Renal cortex interstitium (tissue), 11 donors: ENCODE measurements at regions not wholly inside any gene's neighbourhood (a gene's known extent, or its start where the extent isn't known, plus 50 kb on each side); places are given as distances from the start of the nearest gene placed in this dataset.
A peak's percentile ranks its signal among the peaks of the same experiment; 100 is the strongest.

Experiments
- DNase-seq, 11 donors: peaks; one replicate each; pipeline ENCODE4 v3.0.0-alpha.2; 2013; ENCODE audit warnings: low read depth in 9 of 11, low spot score in 4 of 11; ENCODE audit errors: extremely low read depth in 1 of 11

DNA sequence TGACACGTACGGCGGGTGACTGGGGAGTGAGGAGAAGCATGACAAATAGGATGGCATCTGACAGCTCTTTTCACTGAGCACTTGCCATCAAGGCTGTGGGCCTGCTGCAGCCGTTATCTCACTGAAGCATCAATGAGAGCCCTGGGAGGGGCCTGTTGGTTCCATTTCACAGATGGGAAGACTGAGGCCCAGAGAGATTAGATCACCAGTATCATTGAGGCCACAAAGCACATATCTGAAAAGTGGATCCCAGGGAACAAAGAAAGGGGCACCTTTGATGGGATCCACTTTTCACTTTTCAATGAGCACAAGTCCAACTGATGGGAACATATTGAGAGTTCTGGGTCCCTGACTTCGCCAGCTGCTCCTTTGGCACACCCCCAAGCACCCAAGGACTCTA lies 144.4 kb upstream of the LHX1 start:
- DNase-seq: no peak

DNA sequence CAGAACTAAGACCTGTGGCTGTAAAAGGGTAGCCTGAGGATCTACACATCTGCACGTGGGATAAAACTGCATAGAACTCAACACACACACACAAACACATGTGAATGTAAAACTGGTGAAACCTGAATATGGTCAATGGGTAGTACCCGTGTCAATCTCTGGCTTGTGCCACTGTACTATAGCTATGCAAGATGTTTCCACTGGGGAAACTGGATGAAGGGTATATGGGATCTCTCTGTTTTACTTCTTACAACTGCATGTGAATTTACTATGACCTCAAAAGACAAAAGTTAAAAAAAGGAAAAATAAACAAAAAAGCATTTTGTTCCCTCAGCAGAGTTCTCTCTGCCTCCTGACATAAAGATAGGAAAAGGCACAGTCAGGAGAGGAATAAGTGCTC lies 143.3 kb upstream of the LHX1 start:
- no peak for DNase-seq

DNA sequence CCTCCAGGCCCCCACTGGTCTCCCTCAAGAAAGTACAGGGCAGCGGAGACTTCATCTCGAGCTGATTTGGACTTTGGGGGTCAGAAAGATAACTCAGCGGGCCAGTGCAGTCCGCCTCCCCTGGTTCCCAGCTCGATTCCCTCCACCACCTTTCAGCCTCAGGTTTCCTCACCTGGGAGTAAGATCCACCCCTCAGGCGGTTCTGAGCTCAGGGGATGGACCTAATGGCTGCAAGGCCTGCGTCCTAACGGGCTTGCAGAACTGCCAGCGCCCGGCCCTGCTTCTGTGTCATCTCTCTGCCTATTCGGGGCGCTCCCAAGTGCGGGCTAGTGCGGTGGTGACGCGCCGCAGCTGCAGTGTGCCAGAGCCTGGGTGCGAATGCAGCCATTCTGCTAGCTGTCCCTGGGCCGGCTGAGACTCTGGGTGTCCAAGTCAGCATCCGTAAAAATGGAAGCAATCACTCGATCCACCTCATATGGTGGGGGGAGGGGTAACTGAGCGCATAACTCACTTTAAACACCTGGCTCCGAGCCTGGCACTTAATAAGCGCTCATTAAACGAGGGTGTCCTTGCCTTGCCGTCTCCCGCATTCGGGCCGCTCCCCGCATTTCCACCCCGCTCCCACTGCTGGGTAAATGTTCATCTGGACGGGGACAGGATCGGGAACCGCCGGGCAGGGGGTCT lies 129.6 kb upstream of the LHX1 start:
- no peak for DNase-seq

GRCh38 chr17:36808180-36808661 lies 129.1 kb upstream of the LHX1 start:
- DNase-seq: no peak

GRCh38 chr17:36812762-36813161 lies 124.5 kb upstream of the LHX1 start:
- DNase-seq: no peak

- no peak for DNase-seq
Measured at GRCh38 chr17:36813357-36813756, 123.9 kb upstream of the LHX1 start.

- no peak for DNase-seq
Measured at GRCh38 chr17:36813957-36814563, 123.2 kb upstream of the LHX1 start.

GRCh38 chr17:36814958-36815357 lies 122.3 kb upstream of the LHX1 start:
- DNase-seq: no peak

DNA sequence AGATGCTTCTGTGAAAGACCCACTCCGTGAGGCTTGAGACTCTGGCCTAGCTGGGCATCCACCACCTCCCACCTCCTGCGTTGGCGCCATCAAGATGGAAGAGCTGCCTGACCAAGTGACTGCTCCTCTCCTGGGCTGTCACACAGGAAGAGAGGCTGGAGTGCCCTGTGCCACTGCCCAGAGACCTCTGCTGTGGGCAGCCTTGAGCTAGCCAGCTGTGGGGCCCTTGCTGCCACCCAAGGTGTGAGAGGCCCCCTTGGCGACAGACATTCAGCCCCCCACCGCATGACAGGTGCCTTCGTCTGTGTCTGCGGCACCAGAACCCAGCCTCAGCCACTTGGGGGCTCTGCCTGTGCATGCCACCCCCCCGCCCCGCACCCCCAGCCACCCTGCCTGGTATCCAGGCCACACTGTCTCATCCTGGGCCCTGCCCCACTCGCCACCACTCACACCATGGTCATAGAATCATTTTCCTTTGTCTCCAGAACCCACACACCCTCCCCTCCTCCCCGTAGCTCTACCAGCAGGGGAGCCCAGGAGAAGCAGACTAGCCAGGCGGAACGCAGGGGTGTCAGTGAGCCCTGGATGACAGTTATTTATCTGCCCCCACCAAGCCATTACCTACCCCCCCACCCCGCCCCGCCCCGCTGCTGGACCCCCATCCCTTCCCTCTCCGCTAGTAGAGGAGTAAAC lies 120.9 kb upstream of the LHX1 start:
- no peak for DNase-seq

DNA sequence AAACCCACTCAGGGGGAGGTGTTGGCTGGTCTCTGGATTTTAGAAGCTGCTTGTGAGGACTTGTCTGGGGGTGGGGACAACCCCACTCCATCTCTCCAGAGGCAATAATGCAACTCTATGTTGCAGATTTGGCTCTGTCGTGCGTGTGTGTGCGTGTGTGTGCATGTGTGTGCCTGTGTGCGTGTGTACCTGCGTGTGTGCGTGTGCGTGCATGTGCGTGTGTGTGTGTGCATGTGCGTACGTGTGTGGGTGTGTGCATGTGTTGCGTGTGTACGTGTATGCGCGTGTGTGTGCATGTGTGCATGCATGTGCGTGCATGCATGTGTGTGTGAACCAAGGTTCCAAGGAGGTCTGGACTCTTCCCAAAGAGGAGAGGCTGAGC lies 120.4 kb upstream of the LHX1 start:
- no peak for DNase-seq

DNA sequence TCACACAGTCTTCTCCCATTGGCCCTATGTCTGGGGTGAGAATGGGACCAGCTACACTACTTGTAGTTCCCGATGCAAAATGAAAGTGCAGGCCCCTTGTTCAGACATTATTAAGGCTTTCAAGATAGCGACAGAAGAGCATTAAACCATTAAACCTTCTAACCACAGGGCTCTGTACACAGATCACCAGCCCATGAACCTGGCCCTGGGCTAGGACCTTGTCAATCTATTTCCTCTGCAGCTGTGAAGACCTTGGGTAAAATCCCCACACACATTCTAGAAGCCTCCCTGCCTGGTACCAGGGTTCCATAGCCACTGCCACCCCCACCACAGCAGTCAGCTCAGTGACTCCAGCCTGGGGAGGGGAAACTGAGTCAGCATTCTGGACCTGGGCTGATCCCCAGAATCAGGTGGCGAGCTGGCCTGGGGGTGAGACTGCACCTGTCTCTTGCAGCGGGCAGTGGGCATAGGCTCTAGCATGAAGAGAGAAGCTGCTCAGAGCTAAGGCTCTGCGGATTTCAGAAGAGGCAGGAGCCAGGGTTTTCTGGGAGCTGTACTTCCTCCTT lies 119.7 kb upstream of the LHX1 start:
- no peak for DNase-seq

DNA sequence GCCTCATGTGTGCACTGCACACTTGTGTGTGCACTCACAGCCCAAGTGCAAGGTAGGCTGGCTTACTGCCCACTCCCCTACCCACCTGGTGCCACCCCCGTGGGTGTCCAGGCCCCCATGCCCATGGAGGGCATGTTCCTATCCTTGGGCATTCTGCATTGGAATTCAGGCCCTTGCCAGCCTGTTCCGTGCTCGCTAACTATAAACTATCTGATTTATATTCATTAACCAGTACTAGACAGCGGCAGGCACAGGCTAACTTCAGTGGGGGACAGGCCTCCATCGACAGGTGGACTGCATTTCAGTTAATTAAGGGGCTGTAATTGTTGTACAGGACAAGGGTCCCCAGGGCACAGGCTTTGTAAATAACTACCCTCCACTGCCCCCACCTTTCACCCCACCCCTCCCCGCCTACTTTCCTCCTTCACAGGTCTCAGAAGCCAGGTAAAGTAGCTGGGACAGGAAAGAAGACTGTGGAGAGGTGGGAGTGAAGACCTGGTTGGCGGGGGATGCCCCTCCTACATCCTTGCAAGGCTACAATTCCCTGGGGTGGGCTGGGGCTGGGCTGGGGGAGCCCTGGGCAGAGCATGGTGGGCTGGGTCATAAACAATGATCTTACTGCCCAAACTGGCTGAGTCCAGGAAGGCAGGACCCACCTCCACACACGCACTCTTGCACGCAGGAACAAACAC lies 119.0 kb upstream of the LHX1 start:
- no peak for DNase-seq

- DNase-seq: no peak
Measured at GRCh38 chr17:36823850-36824677, 113.2 kb upstream of the LHX1 start.

DNA sequence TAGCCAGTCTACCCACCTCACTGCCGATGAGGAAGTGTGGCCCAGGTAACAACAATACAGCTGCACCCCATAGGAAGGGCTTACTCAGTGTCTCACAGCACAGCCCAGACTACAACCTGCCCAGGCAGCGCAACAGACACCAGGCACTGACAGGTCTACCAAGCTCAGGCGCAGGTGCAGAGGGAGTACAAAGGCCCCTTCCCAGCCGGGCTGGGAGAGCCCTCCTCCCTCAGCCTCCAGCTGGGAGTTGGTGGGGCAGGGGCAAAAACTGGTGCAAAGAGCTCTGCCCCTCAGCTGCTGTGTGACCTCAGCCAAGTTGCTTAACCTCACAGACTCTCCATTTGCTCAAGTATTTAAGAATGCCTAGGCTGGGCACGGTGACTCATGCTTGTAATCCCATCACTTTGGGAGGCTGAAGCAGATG lies 112.6 kb upstream of the LHX1 start:
- DNase-seq: no peak

GRCh38 chr17:36825113-36825512 lies 112.2 kb upstream of the LHX1 start:
- no peak for DNase-seq

- no peak for DNase-seq
Measured at GRCh38 chr17:36825521-36825920, 111.8 kb upstream of the LHX1 start.

GRCh38 chr17:36825951-36826350 lies 111.3 kb upstream of the LHX1 start:
- no peak for DNase-seq

- DNase-seq: peak in 1 of 11 donors; percentile 57
Measured at GRCh38 chr17:36827081-36827480, 110.2 kb upstream of the LHX1 start.

DNA sequence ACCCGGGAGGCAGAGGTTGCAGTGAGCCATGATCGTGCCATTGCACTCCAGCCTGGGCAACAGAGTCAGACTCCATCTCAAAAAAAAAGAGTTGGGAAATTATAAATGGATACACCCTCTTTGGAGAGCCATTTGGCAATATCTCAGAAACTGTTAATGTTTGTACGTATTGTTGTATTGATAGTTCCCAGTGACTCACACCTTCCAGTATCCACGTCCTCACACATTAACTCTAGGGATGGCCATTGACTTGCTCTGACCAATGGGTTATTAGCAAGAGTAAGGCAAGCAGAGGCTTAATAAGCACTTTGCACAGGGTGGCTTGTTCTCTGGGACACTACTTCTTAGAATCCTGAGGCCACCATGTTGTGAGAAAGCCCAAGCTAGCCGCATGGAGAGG lies 107.6 kb upstream of the LHX1 start:
- no peak for DNase-seq
